H1 (cell line): ENCODE measurements at regions not wholly inside any gene's neighbourhood (a gene's known extent, or its start where the extent isn't known, plus 50 kb on each side); places are given as distances from the start of the nearest gene placed in this dataset.

Experiments used
- CTCF ChIA-PET: fragments of 300-600 bp; sonication (Branson Sonifier 250); formaldehyde crosslinking; loops from one replicate; lab custom pipeline; 2021; ENCODE audit not compliant: partially characterized antibody; lab: Charles Lee
- POLR2A ChIA-PET: fragments of 300-600 bp; sonication (Branson Sonifier 250); formaldehyde crosslinking; loops from one replicate; lab custom pipeline; 2021; ENCODE audit warnings: inconsistent platforms; ENCODE audit not compliant: partially characterized antibody; lab: Charles Lee
- DNase-seq, 2 experiments: peaks; one replicate each; pipeline versions ENCODE4 v3.0.0 to v3.0.0-alpha.2; 2010 to 2022; ENCODE audit warnings: low spot score in 2 of 2, low read depth in 1 of 2, mixed read lengths in 1 of 2
- FAIRE-seq: peaks from 2 replicates; lab custom pipeline; 2011; peaks lifted over from hg19 to GRCh38; lab: Jason Lieb, UNC
- H2AFZ ChIP-seq: 2 replicates; pipeline ENCODE4 v1.8.1; 2012; ENCODE audit warnings: low read length, inconsistent platforms
- H2AK5ac ChIP-seq: 2 replicates; pipeline ENCODE4 v1.6.1; 2013; ENCODE audit warnings: low read depth, low read length
- H2BK120ac ChIP-seq: replicated peaks from 2 replicates; pipeline ENCODE3; 2013; ENCODE audit warnings: low read depth, low read length, inconsistent platforms
- H2BK12ac ChIP-seq: 2 replicates; pipeline ENCODE4 v1.6.1; 2013; ENCODE audit warnings: low read depth, low read length
- H2BK15ac ChIP-seq: 2 replicates; pipeline ENCODE4 v1.6.1; 2013; ENCODE audit warnings: low read length
- H2BK20ac ChIP-seq: 2 replicates; pipeline ENCODE4 v1.6.1; 2013; ENCODE audit warnings: low read length
- H2BK5ac ChIP-seq: 2 replicates; pipeline ENCODE4 v1.6.1; 2013; ENCODE audit warnings: low read depth, low read length
- H3K14ac ChIP-seq: 2 replicates; pipeline ENCODE4 v1.6.1; 2013; ENCODE audit warnings: inconsistent platforms; ENCODE audit not compliant: insufficient read length
- H3K18ac ChIP-seq: 2 replicates; pipeline ENCODE4 v1.6.1; 2013; ENCODE audit warnings: low read length; ENCODE audit errors: extremely low read depth
- H3K23ac ChIP-seq: 2 replicates; pipeline ENCODE4 v1.6.1; 2013; ENCODE audit warnings: inconsistent platforms; ENCODE audit not compliant: insufficient read length
- H3K23me2 ChIP-seq: 2 replicates; pipeline ENCODE4 v1.6.1; 2013; ENCODE audit warnings: low read depth, low read length
- H3K27ac ChIP-seq: 2 replicates; pipeline ENCODE4 v1.6.1; 2011; ENCODE audit warnings: low read depth, low read length, inconsistent platforms
- H3K27me3 ChIP-seq, 4 experiments: replicated peaks in 1 of 4; 1 replicate in 1 of 4; 2 replicates in 3 of 4; pipeline versions ENCODE4 v1.6.1 to v1.8.1; 2011 to 2013; ENCODE audit warnings: low read length in 3 of 4, mild to moderate bottlenecking in 3 of 4, inconsistent platforms in 2 of 4, mixed read lengths in 2 of 4, moderate library complexity in 1 of 4; ENCODE audit not compliant: control insufficient read depth in 3 of 4, insufficient read depth in 3 of 4; ENCODE audit errors: extremely low read depth in 1 of 4
- H3K36me3 ChIP-seq, 4 experiments: 2 replicates each; pipeline versions ENCODE4 v1.6.1 to v1.8.1; 2011 to 2013; ENCODE audit warnings: mild to moderate bottlenecking in 4 of 4, low read length in 3 of 4, moderate library complexity in 2 of 4, control low read depth in 1 of 4, inconsistent platforms in 1 of 4; ENCODE audit not compliant: insufficient read depth in 4 of 4, control insufficient read depth in 2 of 4
- H3K4ac ChIP-seq: replicated peaks from 2 replicates; pipeline ENCODE3; 2013; ENCODE audit warnings: low read length, low read depth, mixed read lengths, inconsistent platforms; ENCODE audit not compliant: insufficient read length
- H3K4me1 ChIP-seq, 4 experiments: replicated peaks in 1 of 4; 1 replicate in 1 of 4; 2 replicates in 3 of 4; pipeline versions ENCODE4 v1.6.1 to v1.8.1; 2011 to 2013; ENCODE audit warnings: low read length in 3 of 4, inconsistent platforms in 2 of 4, mixed read lengths in 1 of 4; ENCODE audit not compliant: insufficient read depth in 4 of 4, control insufficient read depth in 3 of 4
- H3K4me2 ChIP-seq, 2 experiments: 2 replicates each; pipeline versions ENCODE4 v1.6.1 to v1.8.1; 2011 to 2013; ENCODE audit warnings: low read depth in 2 of 2, low read length in 2 of 2, control low read depth in 1 of 2, inconsistent platforms in 1 of 2, mild to moderate bottlenecking in 1 of 2; ENCODE audit not compliant: insufficient read depth in 1 of 2
- H3K4me3 ChIP-seq, 4 experiments: fragments of 200-600, 300-600 bp in 1 of 4; sonication (generic), shearing (Covaris generic), sonication (Bioruptor Twin) in 1 of 4; 2 replicates each; pipeline versions ENCODE4 v1.5.1 to v1.8.1; 2011 to 2016; ENCODE audit warnings: low read length in 4 of 4, low read depth in 3 of 4, control low read depth in 2 of 4, inconsistent platforms in 2 of 4, mild to moderate bottlenecking in 2 of 4, mixed read lengths in 1 of 4, moderate library complexity in 1 of 4; ENCODE audit not compliant: insufficient read depth in 2 of 4; ENCODE audit errors: extremely low read depth in 1 of 4
- H3K56ac ChIP-seq: replicated peaks from 2 replicates; pipeline ENCODE3; 2013; ENCODE audit warnings: low read depth, mild to moderate bottlenecking, mixed read lengths, low read length, inconsistent platforms; ENCODE audit not compliant: insufficient read length
- H3K79me1 ChIP-seq: 2 replicates; pipeline ENCODE4 v1.6.1; 2013; ENCODE audit warnings: low read depth, low read length, control low read depth
- H3K79me2 ChIP-seq, 2 experiments: 2 replicates each; pipeline versions ENCODE4 v1.6.1 to v1.8.1; 2012 to 2013; ENCODE audit warnings: low read length in 2 of 2, mild to moderate bottlenecking in 2 of 2, inconsistent platforms in 1 of 2; ENCODE audit not compliant: insufficient read depth in 2 of 2, control insufficient read depth in 1 of 2
- H3K9ac ChIP-seq, 4 experiments: replicated peaks in 1 of 4; 1 replicate in 1 of 4; 2 replicates in 3 of 4; pipeline versions ENCODE4 v1.6.1 to v1.8.1; 2011 to 2013; ENCODE audit warnings: low read depth in 3 of 4, low read length in 3 of 4, control low read depth in 2 of 4, mild to moderate bottlenecking in 2 of 4, moderate library complexity in 2 of 4, inconsistent platforms in 1 of 4; ENCODE audit errors: extremely low read depth in 1 of 4
- H3K9me3 ChIP-seq, 2 experiments: 2 replicates each; pipeline versions ENCODE4 v1.6.1 to v1.8.1; 2012 to 2013; ENCODE audit warnings: mild to moderate bottlenecking in 2 of 2, moderate library complexity in 2 of 2, control low read depth in 1 of 2, inconsistent platforms in 1 of 2, low read depth in 1 of 2, low read length in 1 of 2, mixed read lengths in 1 of 2; ENCODE audit not compliant: insufficient read depth in 2 of 2
- H4K20me1 ChIP-seq, 2 experiments: replicated peaks in 1 of 2; 2 replicates each; pipeline versions ENCODE3 to v1.8.1; 2011 to 2013; ENCODE audit warnings: inconsistent platforms in 2 of 2, low read length in 2 of 2, mild to moderate bottlenecking in 1 of 2; ENCODE audit not compliant: insufficient read depth in 2 of 2, control insufficient read depth in 1 of 2
- H4K5ac ChIP-seq: 2 replicates; pipeline ENCODE4 v1.6.1; 2013; ENCODE audit warnings: low read length, low read depth, mixed read lengths, inconsistent platforms; ENCODE audit not compliant: insufficient read length
- H4K8ac ChIP-seq: 2 replicates; pipeline ENCODE4 v1.8.0; 2013; ENCODE audit warnings: mild to moderate bottlenecking, moderate library complexity, low read length, inconsistent platforms; ENCODE audit not compliant: insufficient read depth; ENCODE audit errors: extremely low read depth
- H4K91ac ChIP-seq: replicated peaks from 2 replicates; pipeline ENCODE3; 2013; ENCODE audit warnings: low read length, mixed read lengths, inconsistent platforms; ENCODE audit not compliant: insufficient read length
- NRF1 ChIP-seq: IDR thresholded peaks from 2 replicates; pipeline ENCODE4 v1.6.1; 2011; ENCODE audit warnings: mild to moderate bottlenecking, low read depth, low read length, improper control_type of control experiment
- TEAD4 ChIP-seq: IDR thresholded peaks from 2 replicates; pipeline ENCODE4 v1.6.1; 2012; ENCODE audit warnings: low read depth, low read length, inconsistent platforms, mixed read lengths
- WGBS, 2 experiments: shearing (Covaris generic) in 1 of 2; methylation state at CpG; one replicate each; pipeline versions ENCODE4 v1.1.6 to v1.1.7; 2013 to 2015; ENCODE audit warnings: low lambda C conversion rate in 2 of 2, mixed read lengths in 2 of 2, inconsistent platforms in 1 of 2, low coverage in 1 of 2, missing lambda C conversion rate in 1 of 2; ENCODE audit not compliant: insufficient replicate concordance in 2 of 2, insufficient coverage in 1 of 2, insufficient read length in 1 of 2; ENCODE audit errors: extremely low coverage in 1 of 2, missing lambda C conversion rate in 1 of 2; 5-methylcytosine and 5-hydroxymethylcytosine counted together

GRCh38 chr4:189322426-189322825 lies 618.2 kb upstream of the FRG1 start:
- Histone ChIP-seq H3K18ac (no peak overlapping the region), H3K4ac (no peak overlapping the region), H3K9ac (no peak overlapping the region), H3K27ac (no peak overlapping the region), H3K27me3 (no peaks in the 10 kb centered on the region), H2BK20ac (no peak overlapping the region), H2BK15ac (no peak overlapping the region), H2BK5ac (no peak overlapping the region), H4K91ac (no peak overlapping the region), H4K20me1 (no peaks in the 10 kb centered on the region), H4K5ac (no peak overlapping the region), H2BK120ac (no peak overlapping the region), H3K79me1 (no peaks in the 10 kb centered on the region), H3K9me3 (no peaks in the 10 kb centered on the region), H3K4me3 (no peak overlapping the region), H3K56ac (no peak overlapping the region), H2AFZ (no peak overlapping the region), H3K23me2 (no peaks in the 10 kb centered on the region), H3K4me2 (no peak overlapping the region), H3K4me1 (no peaks in the 10 kb centered on the region), H2AK5ac (no peak overlapping the region), H3K79me2 (no peaks in the 10 kb centered on the region), H3K23ac (no peak overlapping the region), H4K8ac (no peak overlapping the region), H2BK12ac (no peak overlapping the region), H3K14ac (no peak overlapping the region), H3K36me3 (no peaks in the 10 kb centered on the region)
- TF ChIP-seq NRF1 (no peak), TEAD4 (peak; percentile 78)
- DNase-seq (no peak), FAIRE-seq (no peak)
- POLR2A ChIA-PET: no interaction called here
- 78% methylated on average over 6 of the region's 6 CpGs; no CpG with 5 or more reads in 1 of the 2 experiments for WGBS, 2 experiments
- CTCF ChIA-PET: interaction anchor here (1.0 to 2.2 kb wide), 2 partner anchors 10 to 20 kb away, joined by 3 to 6 read pairs; no protein-coding TSS in a partner anchor
